ENCODE measurements at regions not wholly inside any gene's neighbourhood (a gene's known extent, or its start where the extent isn't known, plus 50 kb on each side); places are given as distances from the start of the nearest gene placed in this dataset.
A peak's percentile ranks its signal among the peaks of the same experiment; 100 is the strongest.
"Not testable (repeated sequence)": the region's sequence is repeated elsewhere in the genome, so short reads cannot be mapped to it uniquely, and the experiment has no call there.

GRCh38 chr13:47705185-47705584 is 295.9 kb downstream of the SUCLA2 start:
- no peak for DNase-seq (ENCODE audit: low read depth)

GRCh38 chr13:47696674-47697073 is 304.4 kb downstream of the SUCLA2 start:
- no peak for DNase-seq (ENCODE audit: low read depth)

GRCh38 chr13:47687577-47687976 is 313.5 kb downstream of the SUCLA2 start:
- DNase-seq (ENCODE audit: low read depth) = no peak

GRCh38 chr13:47685156-47685555 is 315.9 kb downstream of the SUCLA2 start:
- DNase-seq (ENCODE audit: low read depth) = not testable (repeated sequence)

- DNase-seq (ENCODE audit: low read depth) = peak; percentile 24
These were observed 320.3 kb downstream of the SUCLA2 start for GRCh38 chr13:47680748-47681147.

GRCh38 chr13:47679401-47679800 is 321.7 kb downstream of the SUCLA2 start:
- DNase-seq (ENCODE audit: low read depth) = peak; percentile 34

GRCh38 chr13:47678201-47678968 is 322.7 kb downstream of the SUCLA2 start:
- peak; percentile 8 for DNase-seq (ENCODE audit: low read depth)

GRCh38 chr13:47675871-47676270 is 325.2 kb downstream of the SUCLA2 start:
- DNase-seq (ENCODE audit: low read depth) = no peak

- peak; percentile 79 for DNase-seq (ENCODE audit: low read depth)
These were observed 327.8 kb downstream of the SUCLA2 start for GRCh38 chr13:47673009-47673850.

GRCh38 chr13:47672245-47673008 is 328.6 kb downstream of the SUCLA2 start:
- DNase-seq (ENCODE audit: low read depth) = peak; percentile 4

- no peak for DNase-seq (ENCODE audit: low read depth)
These were observed 329.3 kb downstream of the SUCLA2 start for GRCh38 chr13:47671776-47672175.

- DNase-seq (ENCODE audit: low read depth) = no peak
These were observed 336.0 kb downstream of the SUCLA2 start for GRCh38 chr13:47665043-47665442.

- DNase-seq (ENCODE audit: low read depth) = peak; percentile 23
These were observed 340.0 kb downstream of the SUCLA2 start for GRCh38 chr13:47661076-47661475.

GRCh38 chr13:47656651-47657050 is 344.4 kb downstream of the SUCLA2 start:
- no peak for DNase-seq (ENCODE audit: low read depth)

- no peak for DNase-seq (ENCODE audit: low read depth)
These were observed 350.9 kb downstream of the SUCLA2 start for GRCh38 chr13:47650209-47650608.

GRCh38 chr13:47647001-47647400 is 354.1 kb downstream of the SUCLA2 start:
- no peak for DNase-seq (ENCODE audit: low read depth)

GRCh38 chr13:47646298-47646697 is 354.8 kb downstream of the SUCLA2 start:
- DNase-seq (ENCODE audit: low read depth) = no peak

- DNase-seq (ENCODE audit: low read depth) = peak; percentile 12
These were observed 361.2 kb downstream of the SUCLA2 start for GRCh38 chr13:47639738-47640447.

GRCh38 chr13:47638627-47639026 is 362.4 kb downstream of the SUCLA2 start:
- no peak for DNase-seq (ENCODE audit: low read depth)

- DNase-seq (ENCODE audit: low read depth) = no peak
These were observed 368.8 kb downstream of the SUCLA2 start for GRCh38 chr13:47632311-47632710.

GRCh38 chr13:47628666-47629065 is 372.4 kb downstream of the SUCLA2 start:
- peak; percentile 1 for DNase-seq (ENCODE audit: low read depth)

GRCh38 chr13:47623862-47624261 is 377.2 kb downstream of the SUCLA2 start:
- DNase-seq (ENCODE audit: low read depth) = no peak
